Left colon (tissue), 2 donors: ENCODE measurements at regions not wholly inside any gene's neighbourhood (a gene's known extent, or its start where the extent isn't known, plus 50 kb on each side); places are given as distances from the start of the nearest gene placed in this dataset.
"Not testable (repeated sequence)": the region's sequence is repeated elsewhere in the genome, so short reads cannot be mapped to it uniquely, and the experiment has no call there.

Experiments used
- ATAC-seq: fragments of 200-7000 bp; cut with Tn5 transposase; one replicate; pipeline ENCODE4 v1.9.1; 2020; ENCODE audit warnings: mild to moderate bottlenecking, moderate library complexity
- DNase-seq, 2 donors: peaks; one replicate each; pipeline ENCODE4 v3.0.0-alpha.2; 2020
- intact Hi-C, 2 donors: fragments of 100-400 bp; cut with DNase I in 1 of 2; cut with micrococcal nuclease in 1 of 2; formaldehyde crosslinking; loops; one replicate each; pipeline versions ENCODE4 v1.11.2 to v1.14.0; 2022; cut with DNase I, micrococcal nuclease
- donor health status: DM: no; HTN: no; CAD: no.
- donor health status: DM: yes; HTN: yes; CAD: no.

- ATAC-seq = no peak
- intact Hi-C loops = no loop called here
- DNase-seq = no peak
Measured at GRCh38 chr3:144868506-144868905, 896.9 kb downstream of the DIPK2A start.

GRCh38 chr3:144873066-144873465 is 901.4 kb downstream of the DIPK2A start:
- ATAC-seq = no peak

GRCh38 chr3:144875211-144875610 is 903.6 kb downstream of the DIPK2A start:
- ATAC-seq = no peak
- DNase-seq = no peak
- intact Hi-C loops = no loop called here

More at GRCh38 chr3:144873066-144873465, 901.4 kb downstream of the DIPK2A start:
- intact Hi-C loops = no loop called here
- no peak for DNase-seq

GRCh38 chr3:144877356-144877755 is 905.7 kb downstream of the DIPK2A start:
- DNase-seq (no peak), ATAC-seq (no peak)
- intact Hi-C loops = no loop called here

GRCh38 chr3:144879701-144880100 is 908.1 kb downstream of the DIPK2A start:
- intact Hi-C loops = no loop called here
- ATAC-seq (no peak), DNase-seq (no peak)

- ATAC-seq = no peak
- DNase-seq = no peak
- intact Hi-C loops = no loop called here
Measured at GRCh38 chr3:144893980-144894379, 922.4 kb downstream of the DIPK2A start.

GRCh38 chr3:144894576-144894975 is 923.0 kb downstream of the DIPK2A start:
- ATAC-seq = no peak
- intact Hi-C loops = no loop called here
- no peak for DNase-seq

GRCh38 chr3:144900366-144900765 is 928.7 kb downstream of the DIPK2A start:
- no peak for ATAC-seq
- intact Hi-C loops = no loop called here
- DNase-seq = no peak

- ATAC-seq, intact Hi-C loops, DNase-seq: not testable (repeated sequence)
Measured at GRCh38 chr3:144907581-144907980, 936.0 kb downstream of the DIPK2A start.

GRCh38 chr3:144912968-144913367 is 941.3 kb downstream of the DIPK2A start:
- ATAC-seq (no peak), DNase-seq (no peak)
- intact Hi-C loops = no loop called here

GRCh38 chr3:144915202-144915601 is 943.6 kb downstream of the DIPK2A start:
- ATAC-seq = no peak
- intact Hi-C loops = no loop called here
- no peak for DNase-seq

- no peak for ATAC-seq
- intact Hi-C loops = no loop called here
- no peak for DNase-seq
Measured at GRCh38 chr3:144921710-144922109, 950.1 kb downstream of the DIPK2A start.

- intact Hi-C loops = no loop called here
- ATAC-seq = no peak
- DNase-seq = no peak
Measured at GRCh38 chr3:144923046-144923775, 951.6 kb downstream of the DIPK2A start.

GRCh38 chr3:144930431-144930830 is 958.8 kb downstream of the DIPK2A start:
- ATAC-seq = no peak
- intact Hi-C loops = no loop called here
- DNase-seq = no peak

GRCh38 chr3:144931590-144931989 is 960.0 kb downstream of the DIPK2A start:
- no peak for DNase-seq
- intact Hi-C loops = no loop called here
- ATAC-seq = no peak

- DNase-seq = no peak
Measured at GRCh38 chr3:144942093-144942837, 970.6 kb downstream of the DIPK2A start.

GRCh38 chr3:144942838-144943197 is 971.2 kb downstream of the DIPK2A start:
- ATAC-seq (no peak), DNase-seq (no peak)
- intact Hi-C loops = no loop called here

More at GRCh38 chr3:144942093-144942837, 970.6 kb downstream of the DIPK2A start:
- ATAC-seq = no peak
- intact Hi-C loops = no loop called here

GRCh38 chr3:144947895-144948294 is 976.3 kb downstream of the DIPK2A start:
- intact Hi-C loops = no loop called here
- ATAC-seq (no peak), DNase-seq (no peak)

GRCh38 chr3:144948711-144949110 is 977.1 kb downstream of the DIPK2A start:
- DNase-seq (no peak), ATAC-seq (no peak)
- intact Hi-C loops = no loop called here

- DNase-seq (no peak), ATAC-seq (no peak)
Measured at GRCh38 chr3:144953959-144954358, 982.3 kb downstream of the DIPK2A start.

More at GRCh38 chr3:144953959-144954358, 982.3 kb downstream of the DIPK2A start:
- intact Hi-C loops = no loop called here
